Renal cortex interstitium (tissue), 11 donors: ENCODE measurements at regions not wholly inside any gene's neighbourhood (a gene's known extent, or its start where the extent isn't known, plus 50 kb on each side); places are given as distances from the start of the nearest gene placed in this dataset.

ENCODE experiments used
- DNase-seq, 11 donors: peaks; one replicate each; pipeline ENCODE4 v3.0.0-alpha.2; 2013; ENCODE audit warnings: low read depth in 9 of 11, low spot score in 4 of 11; ENCODE audit errors: extremely low read depth in 1 of 11

DNA sequence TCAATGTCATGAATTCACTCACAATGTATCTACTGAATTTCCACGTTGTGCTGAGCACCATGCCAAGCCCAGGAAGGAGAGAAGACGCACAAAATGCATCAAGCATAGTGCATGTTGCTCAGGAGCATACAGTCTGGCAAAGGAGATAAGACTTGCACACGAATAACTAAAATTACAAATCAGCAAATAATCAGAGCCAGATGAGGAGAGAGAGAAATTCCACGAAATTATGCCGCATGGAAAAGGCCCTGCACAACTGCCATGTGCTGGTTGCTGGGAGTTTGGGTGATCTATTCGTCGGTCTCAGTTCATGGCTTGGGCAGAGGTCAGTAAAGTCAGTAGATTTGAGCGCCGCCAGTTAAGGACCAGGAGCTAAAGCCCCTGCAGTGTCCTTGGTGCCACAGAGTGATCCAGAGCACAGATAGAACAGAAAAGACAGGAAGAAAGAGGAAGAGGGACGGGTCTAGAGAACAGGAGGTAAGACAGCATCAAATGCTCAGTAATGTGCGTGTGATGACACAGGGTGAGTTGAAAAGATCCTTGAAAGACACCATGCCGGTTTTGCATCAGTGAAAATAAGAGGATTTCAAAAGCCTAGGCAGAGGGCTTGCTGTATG lies 55.1 kb upstream of the ZNF281 start:
- DNase-seq: no peak
